ENCODE measurements at regions not wholly inside any gene's neighbourhood (a gene's known extent, or its start where the extent isn't known, plus 50 kb on each side); places are given as distances from the start of the nearest gene placed in this dataset.

GRCh38 chr5:56302027-56302426 is 68.9 kb upstream of the ANKRD55 start:
- no peak overlapping the region for H2AFZ ChIP-seq (ENCODE audit: control insufficient read depth, low read length)

GRCh38 chr5:56301069-56301468 is 67.9 kb upstream of the ANKRD55 start:
- TF ChIP-seq CTCF (optimal IDR thresholded peaks at IDR 0.05 in 1 of 3, IDR thresholded peaks at IDR 0.05 in 1 of 3, conservative IDR thresholded peaks at IDR 0.05 in 1 of 3; ENCODE audit: extremely low read depth in 1 of 3, insufficient read depth in 2 of 3, low read length in 3 of 3): no peak
- no peak for TF ChIP-seq EZH2 (IDR thresholded peaks at IDR 0.05; ENCODE audit: low read length)
- H3K9ac ChIP-seq (ENCODE audit: control insufficient read depth, extremely low read depth, insufficient read depth, low read length): no peak overlapping the region
- no peaks in the 10 kb centered on the region for H3K36me3 ChIP-seq (ENCODE audit: control insufficient read depth in 2 of 2, extremely low read depth in 1 of 2, insufficient read depth in 2 of 2, low read length in 2 of 2)
- H3K4me2 ChIP-seq (ENCODE audit: control insufficient read depth, extremely low read depth, insufficient read depth, low read depth, low read length): no peak overlapping the region
- H3K27ac ChIP-seq (ENCODE audit: control insufficient read depth, insufficient read depth, low read length): peak overlapping the region; percentile 5
- H3K9me1 ChIP-seq (ENCODE audit: control insufficient read depth, extremely low read depth, insufficient read depth, low read length): no peaks in the 10 kb centered on the region
- dilution Hi-C loops (cut with MboI; ENCODE audit: extremely low pct_ligation_motif_present, low sequenced_read_pairs): no loop called here
- H3K79me2 ChIP-seq (ENCODE audit: control insufficient read depth, insufficient read depth, low read length): no peaks in the 10 kb centered on the region
- H3K4me1 ChIP-seq (ENCODE audit: control insufficient read depth, extremely low read depth, insufficient read depth, low read length): peaks cover 6% of the 10 kb centered on the region
- FAIRE-seq (peak; percentile 87), DNase-seq (ENCODE audit: low read depth, low spot score) (peak; percentile 90)
- peak overlapping the region; percentile 5 for H2AFZ ChIP-seq (ENCODE audit: control insufficient read depth, low read length)
- H3K27me3 ChIP-seq (ENCODE audit: control insufficient read depth, extremely low read depth, insufficient read depth, low read length): no peaks in the 10 kb centered on the region
- no peaks in the 10 kb centered on the region for H3K9me3 ChIP-seq (ENCODE audit: control insufficient read depth, low read depth, low read length)
- H3K4me3 ChIP-seq (ENCODE audit: control insufficient read depth in 2 of 3, extremely low read depth in 1 of 3, insufficient read depth in 2 of 3, low read depth in 1 of 3, low read length in 3 of 3): no peak overlapping the region
- no peaks in the 10 kb centered on the region for H4K20me1 ChIP-seq (ENCODE audit: control insufficient read depth, extremely low read depth, insufficient read depth, low read length)

More at GRCh38 chr5:56302027-56302426, 68.9 kb upstream of the ANKRD55 start:
- Histone ChIP-seq H3K4me2 (ENCODE audit: control insufficient read depth, extremely low read depth, insufficient read depth, low read depth, low read length) (no peak overlapping the region), H3K4me1 (ENCODE audit: control insufficient read depth, extremely low read depth, insufficient read depth, low read length) (peaks cover 6% of the 10 kb centered on the region), H3K4me3 (ENCODE audit: control insufficient read depth in 2 of 3, extremely low read depth in 1 of 3, insufficient read depth in 2 of 3, low read depth in 1 of 3, low read length in 3 of 3) (no peak overlapping the region), H3K9me3 (ENCODE audit: control insufficient read depth, low read depth, low read length) (no peaks in the 10 kb centered on the region), H3K79me2 (ENCODE audit: control insufficient read depth, insufficient read depth, low read length) (no peaks in the 10 kb centered on the region), H3K27me3 (ENCODE audit: control insufficient read depth, extremely low read depth, insufficient read depth, low read length) (no peaks in the 10 kb centered on the region), H4K20me1 (ENCODE audit: control insufficient read depth, extremely low read depth, insufficient read depth, low read length) (no peaks in the 10 kb centered on the region), H3K27ac (ENCODE audit: control insufficient read depth, insufficient read depth, low read length) (no peak overlapping the region), H3K9me1 (ENCODE audit: control insufficient read depth, extremely low read depth, insufficient read depth, low read length) (no peaks in the 10 kb centered on the region), H3K36me3 (ENCODE audit: control insufficient read depth in 2 of 2, extremely low read depth in 1 of 2, insufficient read depth in 2 of 2, low read length in 2 of 2) (no peaks in the 10 kb centered on the region), H3K9ac (ENCODE audit: control insufficient read depth, extremely low read depth, insufficient read depth, low read length) (no peak overlapping the region)
- dilution Hi-C loops (cut with MboI; ENCODE audit: extremely low pct_ligation_motif_present, low sequenced_read_pairs): no loop called here
- FAIRE-seq: no peak
- TF ChIP-seq EZH2 (IDR thresholded peaks at IDR 0.05; ENCODE audit: low read length) (no peak), CTCF (optimal IDR thresholded peaks at IDR 0.05 in 1 of 3, IDR thresholded peaks at IDR 0.05 in 1 of 3, conservative IDR thresholded peaks at IDR 0.05 in 1 of 3; ENCODE audit: extremely low read depth in 1 of 3, insufficient read depth in 2 of 3, low read length in 3 of 3) (no peak)
- no peak for DNase-seq (ENCODE audit: low read depth, low spot score)
